A549 (cell line): ENCODE measurements at regions not wholly inside any gene's neighbourhood (a gene's known extent, or its start where the extent isn't known, plus 50 kb on each side); places are given as distances from the start of the nearest gene placed in this dataset.

ENCODE experiments used
- BHLHE40 ChIP-seq: IDR thresholded peaks from 2 replicates; pipeline ENCODE4 v1.6.1; 2012; ENCODE audit warnings: low read depth, low read length, inconsistent platforms
- CEBPB ChIP-seq, 2 experiments: fragments of >200 bp in 1 of 2; sonication (Bioruptor Twin) in 1 of 2; formaldehyde crosslinking in 1 of 2; IDR thresholded peaks; 2 replicates each; pipeline ENCODE4 v1.6.1; 2012 to 2016
- FOSL2 ChIP-seq, 2 experiments: fragments of 450-650 bp in 1 of 2; fragments of >200 bp in 1 of 2; sonication (Bioruptor Twin) in 1 of 2; formaldehyde crosslinking; IDR thresholded peaks; 2 replicates each; pipeline versions ENCODE4 v1.5.0 to v1.6.1; 2016 to 2020; ENCODE audit warnings: mild to moderate bottlenecking in 1 of 2, moderate library complexity in 1 of 2
- MYC ChIP-seq: IDR thresholded peaks from 2 replicates; pipeline ENCODE4 v1.6.1; 2012; ENCODE audit warnings: mild to moderate bottlenecking, inconsistent platforms, low read length, improper control_type of control experiment, borderline replicate concordance
- PHF8 ChIP-seq: fragments of 200-600 bp; sonication (generic); IDR thresholded peaks from 2 replicates; pipeline ENCODE4 v1.6.1; 2016; ENCODE audit warnings: low read depth, mild to moderate bottlenecking, antibody characterized with exemption, moderate library complexity, borderline replicate concordance
- SMC3 ChIP-seq: fragments of >200 bp; sonication (Bioruptor Twin); formaldehyde crosslinking; IDR thresholded peaks from 3 replicates; pipeline ENCODE4 v1.6.1; 2018; ENCODE audit warnings: inconsistent platforms
- TF ChIP-seq, protein P1 (sequence below): fragments of >200 bp; sonication (Bioruptor Twin); formaldehyde crosslinking; IDR thresholded peaks from 3 replicates; pipeline ENCODE4 v1.5.1; 2016
- TF ChIP-seq, protein P2 (sequence below): fragments of 150-350 bp; IDR thresholded peaks from 2 replicates; pipeline ENCODE4 v1.6.1; 2014; ENCODE audit warnings: low read depth, mild to moderate bottlenecking, low read length

DNA sequence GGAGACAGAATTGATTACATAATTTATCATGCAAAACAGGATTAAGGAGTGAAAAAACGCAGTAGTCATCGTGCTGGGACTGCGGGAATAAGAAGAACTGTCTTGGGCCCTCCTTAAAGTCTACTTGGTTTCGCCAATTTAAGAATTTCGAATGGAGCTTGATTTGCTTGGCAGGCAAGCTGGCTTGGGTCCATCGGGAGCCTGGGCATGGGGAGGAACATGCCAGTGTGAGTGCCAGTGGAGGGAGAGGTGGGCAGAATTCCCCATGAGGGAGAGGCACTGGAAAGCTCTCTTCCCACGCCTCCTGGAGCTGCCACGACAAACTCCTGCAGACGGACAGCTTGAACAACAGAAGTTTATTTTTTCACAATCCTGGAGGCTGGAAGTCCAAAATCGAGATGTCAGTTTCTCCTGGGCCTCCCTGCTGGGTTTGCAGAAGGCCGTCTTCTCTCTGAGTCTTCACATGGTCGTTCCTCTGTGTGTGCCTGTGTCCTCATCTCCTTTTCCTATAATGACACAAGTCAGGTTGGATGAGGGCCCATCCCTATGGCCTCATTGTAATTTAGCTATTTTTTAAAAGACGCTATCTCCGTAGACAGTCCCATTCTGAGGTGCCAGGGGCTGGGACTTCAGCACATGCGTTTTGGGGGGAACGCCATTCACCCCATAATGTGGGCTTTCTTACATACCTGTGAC, 528.7 kb upstream of the DPP6 start:
- TF ChIP-seq BHLHE40 (no peak), MYC (no peak), SMC3 (no peak), PHF8 (no peak), FOSL2 (IDR thresholded peaks at IDR 0.05) (no peak), FOSL2 (CRISPR knock-in tag; IDR thresholded peaks at IDR 0.05) (no peak), CEBPB (IDR thresholded peaks at IDR 0.05) (no peak)
- TF ChIP-seq, protein P1, sequence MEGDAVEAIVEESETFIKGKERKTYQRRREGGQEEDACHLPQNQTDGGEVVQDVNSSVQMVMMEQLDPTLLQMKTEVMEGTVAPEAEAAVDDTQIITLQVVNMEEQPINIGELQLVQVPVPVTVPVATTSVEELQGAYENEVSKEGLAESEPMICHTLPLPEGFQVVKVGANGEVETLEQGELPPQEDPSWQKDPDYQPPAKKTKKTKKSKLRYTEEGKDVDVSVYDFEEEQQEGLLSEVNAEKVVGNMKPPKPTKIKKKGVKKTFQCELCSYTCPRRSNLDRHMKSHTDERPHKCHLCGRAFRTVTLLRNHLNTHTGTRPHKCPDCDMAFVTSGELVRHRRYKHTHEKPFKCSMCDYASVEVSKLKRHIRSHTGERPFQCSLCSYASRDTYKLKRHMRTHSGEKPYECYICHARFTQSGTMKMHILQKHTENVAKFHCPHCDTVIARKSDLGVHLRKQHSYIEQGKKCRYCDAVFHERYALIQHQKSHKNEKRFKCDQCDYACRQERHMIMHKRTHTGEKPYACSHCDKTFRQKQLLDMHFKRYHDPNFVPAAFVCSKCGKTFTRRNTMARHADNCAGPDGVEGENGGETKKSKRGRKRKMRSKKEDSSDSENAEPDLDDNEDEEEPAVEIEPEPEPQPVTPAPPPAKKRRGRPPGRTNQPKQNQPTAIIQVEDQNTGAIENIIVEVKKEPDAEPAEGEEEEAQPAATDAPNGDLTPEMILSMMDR, result no peak
- TF ChIP-seq, protein P2, sequence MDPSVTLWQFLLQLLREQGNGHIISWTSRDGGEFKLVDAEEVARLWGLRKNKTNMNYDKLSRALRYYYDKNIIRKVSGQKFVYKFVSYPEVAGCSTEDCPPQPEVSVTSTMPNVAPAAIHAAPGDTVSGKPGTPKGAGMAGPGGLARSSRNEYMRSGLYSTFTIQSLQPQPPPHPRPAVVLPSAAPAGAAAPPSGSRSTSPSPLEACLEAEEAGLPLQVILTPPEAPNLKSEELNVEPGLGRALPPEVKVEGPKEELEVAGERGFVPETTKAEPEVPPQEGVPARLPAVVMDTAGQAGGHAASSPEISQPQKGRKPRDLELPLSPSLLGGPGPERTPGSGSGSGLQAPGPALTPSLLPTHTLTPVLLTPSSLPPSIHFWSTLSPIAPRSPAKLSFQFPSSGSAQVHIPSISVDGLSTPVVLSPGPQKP, result no peak
